Myocyte (in vitro differentiated cells): ENCODE measurements at regions not wholly inside any gene's neighbourhood (a gene's known extent, or its start where the extent isn't known, plus 50 kb on each side); places are given as distances from the start of the nearest gene placed in this dataset.

Experiments
- DNase-seq: peaks from one replicate; pipeline ENCODE4 v3.0.0-alpha.2; 2012; ENCODE audit warnings: low read depth

DNA sequence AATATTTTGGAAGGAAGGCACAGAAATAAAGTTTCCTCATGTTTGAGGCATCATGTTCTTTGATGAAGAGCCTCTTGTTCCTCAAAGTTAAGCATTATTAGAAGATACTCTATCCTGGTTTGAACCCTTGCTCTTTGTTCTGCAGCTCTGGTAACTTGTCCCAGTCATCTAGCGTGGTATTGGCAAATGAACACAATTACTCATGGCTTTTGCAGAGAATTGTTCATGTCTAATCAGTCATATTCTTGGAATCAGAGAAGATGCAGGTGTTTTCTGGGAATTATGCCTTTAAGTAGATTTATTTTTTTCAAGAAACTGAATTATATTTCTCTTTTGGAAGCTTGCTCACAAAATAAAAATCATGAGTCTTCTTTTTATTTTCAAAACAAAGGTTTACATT is 52.9 kb upstream of the HPGDS start:
- no peak for DNase-seq

DNA sequence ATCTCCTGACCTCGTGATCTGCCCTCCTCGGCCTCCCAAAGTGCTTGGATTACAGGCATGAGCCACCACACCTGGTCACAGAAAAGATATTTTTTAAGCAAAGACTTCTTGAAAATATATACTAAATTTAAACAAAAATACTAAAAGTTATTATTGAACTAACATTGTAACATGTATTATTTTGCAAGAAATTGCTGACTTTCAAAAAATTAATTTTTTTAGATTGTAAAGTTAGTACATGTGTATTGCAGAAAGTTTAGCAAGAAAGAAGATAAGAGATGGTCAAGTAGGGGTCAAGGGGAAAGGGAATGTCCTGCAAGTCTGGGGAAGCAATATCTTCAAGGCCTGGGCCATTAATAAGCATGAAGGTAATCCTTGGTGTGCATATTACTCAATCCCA is 54.3 kb upstream of the HPGDS start:
- DNase-seq: no peak

DNA sequence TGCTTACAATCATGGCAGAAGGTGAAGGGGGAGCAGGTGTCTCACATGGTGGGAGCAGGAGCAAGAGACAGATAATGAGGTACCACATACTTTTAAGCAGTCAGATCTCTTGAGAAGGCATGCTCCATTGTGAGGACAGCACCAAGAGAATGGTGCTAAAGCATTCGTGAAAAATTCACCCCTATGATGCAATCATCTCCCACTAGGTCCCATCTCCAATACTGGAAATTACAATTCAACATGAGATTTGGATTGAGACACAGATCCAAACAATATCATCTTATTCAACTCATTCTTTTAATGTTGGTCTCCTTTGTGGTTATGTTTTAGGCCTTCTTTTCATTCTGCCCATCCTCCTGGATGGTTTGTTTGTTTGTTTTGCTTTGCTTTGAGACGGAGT is 54.1 kb upstream of the PDLIM5 start:
- DNase-seq: no peak

DNA sequence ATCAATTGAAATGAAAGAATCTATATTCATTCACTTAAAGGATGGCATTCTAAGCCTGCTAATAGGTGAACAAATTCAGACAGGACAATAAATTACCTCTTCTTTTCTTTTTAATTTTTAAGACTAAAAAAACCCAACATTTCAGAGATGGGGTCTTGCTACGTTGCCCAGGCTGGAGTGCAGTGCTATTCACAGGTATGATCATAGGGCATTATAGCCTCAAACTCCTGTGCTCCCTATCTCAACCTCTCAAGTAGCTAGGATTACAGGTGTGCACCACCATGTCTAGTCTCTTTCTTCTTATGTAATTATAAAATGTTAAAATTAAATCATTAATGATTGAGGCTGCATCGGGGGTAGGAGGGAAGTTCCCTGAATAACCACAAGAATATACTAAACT is 52.5 kb upstream of the PDLIM5 start:
- DNase-seq: no peak

DNA sequence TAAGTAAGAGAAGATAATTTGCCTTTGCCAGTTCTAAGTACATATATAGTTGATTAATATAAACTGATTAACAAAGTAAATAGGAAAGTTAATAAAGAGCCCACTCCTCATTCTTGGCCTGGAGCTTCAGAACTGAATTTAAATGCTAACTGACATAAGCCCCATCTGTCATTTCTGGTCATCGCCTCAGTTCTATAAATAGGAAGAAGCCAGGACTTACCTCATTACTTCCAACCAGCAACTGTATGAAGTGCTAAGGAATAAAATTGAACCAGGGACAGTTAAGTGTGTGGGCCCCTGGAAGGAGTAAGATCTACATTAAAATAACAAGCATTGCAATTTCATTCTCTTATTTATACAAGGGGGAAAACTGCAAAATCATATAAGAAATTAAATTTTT is 52.0 kb upstream of the PDLIM5 start:
- DNase-seq: peak; percentile 73

DNA sequence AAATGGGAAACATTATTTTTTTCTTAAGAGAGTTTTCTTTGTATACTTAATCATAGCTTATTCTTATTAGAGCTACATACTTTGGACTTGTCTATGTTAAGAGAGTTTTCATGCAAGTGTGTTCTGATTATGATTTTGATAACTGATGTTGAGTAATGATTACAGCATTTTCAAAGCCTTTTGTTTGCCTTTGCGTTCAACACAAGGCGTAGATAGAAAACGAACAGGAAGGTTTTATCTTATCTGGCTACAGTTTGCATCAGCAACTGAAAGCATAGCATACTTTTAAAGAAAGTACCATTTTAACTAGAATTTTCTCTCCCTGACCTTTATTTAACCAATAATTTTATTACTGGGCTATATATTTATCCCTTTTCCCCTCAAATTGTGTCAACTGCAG is 51.6 kb upstream of the PDLIM5 start:
- no peak for DNase-seq
